Gastroesophageal sphincter (tissue), 3 donors: ENCODE measurements at regions not wholly inside any gene's neighbourhood (a gene's known extent, or its start where the extent isn't known, plus 50 kb on each side); places are given as distances from the start of the nearest gene placed in this dataset.
"Not testable (repeated sequence)": the region's sequence is repeated elsewhere in the genome, so short reads cannot be mapped to it uniquely, and the experiment has no call there.

Source experiments
- EP300 ChIP-seq: sonication (generic); formaldehyde crosslinking; IDR thresholded peaks from one replicate; pipeline ENCODE4 v1.6.1; 2017; ENCODE audit warnings: antibody characterized with exemption, mild to moderate bottlenecking
- POLR2A ChIP-seq, 2 donors: fragments of 450-650 bp; IDR thresholded peaks; one replicate each; pipeline ENCODE4 v1.6.1; 2017; ENCODE audit warnings: antibody characterized with exemption in 2 of 2, mild to moderate bottlenecking in 2 of 2, moderate library complexity in 1 of 2
- POLR2AphosphoS5 ChIP-seq: sonication (generic); formaldehyde crosslinking; IDR thresholded peaks from one replicate; pipeline ENCODE4 v1.6.1; 2017; ENCODE audit warnings: antibody characterized with exemption
- TF ChIP-seq, protein P1 (sequence below), 4 experiments: fragments of 200-600 bp in 2 of 4; fragments of 450-650 bp in 2 of 4; sonication (generic) in 1 of 4; IDR thresholded peaks; one replicate each; pipeline ENCODE4 v1.5.1; 2017 to 2019; ENCODE audit warnings: antibody characterized with exemption in 4 of 4, mild to moderate bottlenecking in 2 of 4, moderate library complexity in 2 of 4

DNA sequence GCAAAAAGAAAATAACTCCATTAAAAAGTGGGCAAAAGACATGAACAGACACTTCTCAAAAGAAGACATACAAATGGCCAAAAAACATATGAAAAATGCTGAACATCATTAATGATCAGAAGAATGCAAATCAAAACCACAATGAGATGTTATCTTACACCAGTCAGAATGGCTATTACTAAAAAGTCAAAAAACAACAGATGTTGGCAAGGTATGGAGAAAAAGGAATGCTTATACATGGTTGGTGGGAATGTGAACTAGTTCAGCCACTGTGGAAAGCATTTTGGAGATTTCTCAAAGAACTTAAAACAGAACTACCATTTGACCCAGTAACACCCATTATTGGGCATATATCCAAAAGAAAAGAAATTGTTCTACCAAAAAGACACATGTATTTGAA, 936.7 kb downstream of the KCNJ2 start:
- TF ChIP-seq, protein P1, sequence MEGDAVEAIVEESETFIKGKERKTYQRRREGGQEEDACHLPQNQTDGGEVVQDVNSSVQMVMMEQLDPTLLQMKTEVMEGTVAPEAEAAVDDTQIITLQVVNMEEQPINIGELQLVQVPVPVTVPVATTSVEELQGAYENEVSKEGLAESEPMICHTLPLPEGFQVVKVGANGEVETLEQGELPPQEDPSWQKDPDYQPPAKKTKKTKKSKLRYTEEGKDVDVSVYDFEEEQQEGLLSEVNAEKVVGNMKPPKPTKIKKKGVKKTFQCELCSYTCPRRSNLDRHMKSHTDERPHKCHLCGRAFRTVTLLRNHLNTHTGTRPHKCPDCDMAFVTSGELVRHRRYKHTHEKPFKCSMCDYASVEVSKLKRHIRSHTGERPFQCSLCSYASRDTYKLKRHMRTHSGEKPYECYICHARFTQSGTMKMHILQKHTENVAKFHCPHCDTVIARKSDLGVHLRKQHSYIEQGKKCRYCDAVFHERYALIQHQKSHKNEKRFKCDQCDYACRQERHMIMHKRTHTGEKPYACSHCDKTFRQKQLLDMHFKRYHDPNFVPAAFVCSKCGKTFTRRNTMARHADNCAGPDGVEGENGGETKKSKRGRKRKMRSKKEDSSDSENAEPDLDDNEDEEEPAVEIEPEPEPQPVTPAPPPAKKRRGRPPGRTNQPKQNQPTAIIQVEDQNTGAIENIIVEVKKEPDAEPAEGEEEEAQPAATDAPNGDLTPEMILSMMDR (IDR thresholded peaks at IDR 0.05), result not testable (repeated sequence)
- not testable (repeated sequence) for TF ChIP-seq POLR2A (IDR thresholded peaks at IDR 0.05); POLR2AphosphoS5; EP300
